HuH-7 (cell line): ENCODE measurements at regions not wholly inside any gene's neighbourhood (a gene's known extent, or its start where the extent isn't known, plus 50 kb on each side); places are given as distances from the start of the nearest gene placed in this dataset.

Source experiments
- DNase-seq: peaks from one replicate; pipeline ENCODE4 v3.0.0; 2011; ENCODE audit warnings: low spot score

GRCh38 chr9:89999534-90000370, 394.9 kb downstream of the GADD45G start:
- DNase-seq: peak; percentile 52

DNA sequence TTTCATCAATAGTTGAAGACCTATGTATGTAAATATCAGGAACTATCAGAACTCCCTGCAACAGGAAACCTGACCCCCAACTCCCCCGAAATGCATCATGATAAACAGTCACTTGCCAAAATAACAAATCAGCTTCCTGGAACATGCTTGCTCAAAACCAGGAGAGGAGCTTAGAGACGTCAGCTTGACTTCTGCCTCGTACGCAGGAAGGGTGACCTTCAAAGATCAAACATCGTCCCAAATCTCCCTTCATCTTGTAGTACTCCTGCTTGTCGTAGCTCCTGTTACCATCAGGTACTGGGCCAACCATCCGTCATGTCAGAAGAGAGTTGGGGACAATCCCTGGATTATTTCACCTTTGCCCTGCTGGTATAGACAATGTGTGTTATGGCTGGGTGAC, 396.1 kb downstream of the GADD45G start:
- DNase-seq: no peak

DNA sequence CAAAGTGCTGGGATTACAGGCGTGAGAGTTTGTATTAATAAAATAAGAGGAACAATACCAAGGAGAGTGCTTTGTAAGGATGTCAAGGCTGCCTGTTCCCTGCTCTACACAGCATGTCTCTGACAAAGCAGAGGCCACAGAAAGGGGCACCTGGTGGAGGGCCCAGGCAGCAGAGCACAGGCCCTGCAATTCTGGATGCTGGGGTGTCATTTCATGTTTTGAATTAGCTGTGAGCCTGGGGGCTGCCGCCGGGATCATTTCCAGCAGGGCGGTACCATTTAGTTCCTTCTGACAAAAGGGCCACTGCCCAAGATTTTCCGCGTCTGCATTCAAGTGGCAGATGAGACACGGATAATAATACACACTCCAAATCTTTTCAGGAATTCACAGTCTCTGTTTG, 396.9 kb downstream of the GADD45G start:
- DNase-seq: no peak

DNA sequence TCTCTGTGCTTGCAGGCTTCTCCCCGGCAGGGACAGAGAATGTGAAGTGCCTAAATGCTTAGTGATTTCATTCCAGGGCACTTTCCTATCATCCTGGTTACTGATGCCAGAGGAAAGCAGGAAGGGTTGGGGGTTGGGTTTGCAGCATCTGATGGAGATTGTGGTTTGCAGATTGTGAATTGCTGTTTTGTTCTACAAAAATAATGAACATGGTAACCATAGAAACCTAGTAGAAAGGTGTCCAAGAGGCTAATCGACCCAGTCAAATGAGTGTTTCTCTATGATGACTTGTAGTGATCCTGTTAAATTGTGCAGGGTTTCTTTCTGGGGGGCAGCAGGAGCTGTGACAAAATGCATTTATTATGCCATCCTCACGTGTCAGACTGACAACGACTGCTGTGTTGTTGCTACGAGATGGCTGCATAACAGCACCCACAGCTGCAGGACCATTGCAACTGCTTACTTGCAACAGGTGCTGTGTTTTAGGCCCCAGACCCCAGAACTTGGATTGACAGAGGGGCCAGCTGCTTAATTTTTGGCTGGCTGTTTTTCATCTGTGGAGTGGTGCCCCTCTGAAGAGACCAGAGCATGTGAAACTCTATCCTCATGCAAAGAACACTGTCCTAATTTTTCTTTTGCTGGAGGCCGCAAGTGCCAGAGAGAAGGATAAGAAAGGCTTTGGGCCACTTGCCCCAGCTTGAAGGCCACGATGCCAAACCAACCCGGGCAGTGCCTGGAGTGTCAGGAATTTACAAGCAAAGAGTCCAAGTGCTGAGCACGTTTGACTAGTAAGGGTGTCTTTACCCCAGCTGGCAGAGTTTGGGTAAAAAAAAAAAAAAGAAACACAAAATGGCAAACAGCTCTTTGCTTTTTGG, 397.8 kb downstream of the GADD45G start:
- DNase-seq: no peak

GRCh38 chr9:90005388-90005787, 400.6 kb downstream of the GADD45G start:
- no peak for DNase-seq

GRCh38 chr9:90007516-90008440, 403.0 kb downstream of the GADD45G start:
- no peak for DNase-seq

GRCh38 chr9:90009447-90009846, 404.6 kb downstream of the GADD45G start:
- DNase-seq: no peak

- no peak for DNase-seq
Observed at GRCh38 chr9:90010793-90011192, 406.0 kb downstream of the GADD45G start.

GRCh38 chr9:90012949-90013348, 408.1 kb downstream of the GADD45G start:
- no peak for DNase-seq

GRCh38 chr9:90013778-90014177, 409.0 kb downstream of the GADD45G start:
- no peak for DNase-seq

DNA sequence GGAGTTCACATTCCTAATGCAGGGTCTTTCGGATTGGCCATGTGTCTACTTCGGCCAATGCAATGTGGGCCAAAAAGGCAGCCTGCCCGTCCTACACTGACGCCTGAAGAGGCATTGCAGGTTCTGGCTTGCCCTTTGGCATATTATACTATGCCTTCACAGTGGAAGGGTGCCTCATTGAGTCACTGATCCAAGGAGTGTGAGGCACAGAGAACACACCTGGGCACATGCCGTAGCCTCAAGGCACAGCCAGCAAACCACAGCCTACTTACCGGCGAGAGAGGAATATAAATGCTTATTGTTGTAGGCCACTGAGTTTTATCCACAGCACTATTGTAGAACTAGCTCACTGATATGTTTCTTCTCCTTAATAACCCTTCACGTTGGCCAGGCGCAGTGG, 409.6 kb downstream of the GADD45G start:
- no peak for DNase-seq

GRCh38 chr9:90016272-90016671, 411.5 kb downstream of the GADD45G start:
- DNase-seq: no peak

DNA sequence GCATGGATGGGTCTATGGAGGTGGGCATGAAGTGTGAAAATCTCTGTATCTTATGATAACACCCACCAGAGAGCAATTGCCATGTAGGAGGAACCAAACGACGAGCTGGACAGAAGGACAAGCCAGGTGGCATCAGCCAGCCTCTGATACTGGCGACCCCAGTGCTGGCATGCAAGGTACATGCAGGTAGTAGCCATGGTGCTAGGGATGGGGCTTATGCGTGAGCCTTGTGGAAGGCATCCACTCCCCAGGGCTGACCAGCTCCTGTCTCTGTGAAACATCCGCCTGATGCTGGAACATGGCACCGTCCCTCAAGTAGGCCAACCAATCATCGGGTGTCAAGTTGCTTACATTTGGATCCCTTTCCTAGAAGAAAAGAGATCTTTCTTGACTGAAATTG, 412.9 kb downstream of the GADD45G start:
- DNase-seq: no peak

- DNase-seq: no peak
Observed at GRCh38 chr9:90018688-90019087, 413.9 kb downstream of the GADD45G start.

DNA sequence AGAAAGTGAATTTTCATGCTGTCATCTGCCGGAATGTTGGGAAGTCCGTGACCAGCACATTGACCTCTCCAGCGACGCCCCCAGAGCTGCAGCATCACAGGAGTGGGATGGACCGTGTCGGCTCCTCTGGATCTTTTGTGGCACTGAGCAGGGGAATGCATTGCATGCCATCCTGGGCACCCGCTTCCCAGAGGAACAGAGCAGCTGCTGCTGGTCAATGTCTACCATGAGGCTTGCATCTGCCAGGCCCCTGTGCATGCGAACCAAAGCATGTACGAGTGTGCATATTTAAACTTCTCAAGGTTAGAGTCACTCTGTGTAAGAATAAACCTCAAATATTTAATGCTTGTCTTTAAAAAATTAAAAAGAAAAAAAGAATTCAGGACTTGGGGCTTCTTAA, 414.8 kb downstream of the GADD45G start:
- DNase-seq: no peak

GRCh38 chr9:90020276-90020871, 415.6 kb downstream of the GADD45G start:
- no peak for DNase-seq

- no peak for DNase-seq
Observed at GRCh38 chr9:90021216-90021906, 416.5 kb downstream of the GADD45G start.

GRCh38 chr9:90022474-90022873, 417.7 kb downstream of the GADD45G start:
- no peak for DNase-seq

GRCh38 chr9:90023861-90024260, 419.0 kb downstream of the GADD45G start:
- no peak for DNase-seq

DNA sequence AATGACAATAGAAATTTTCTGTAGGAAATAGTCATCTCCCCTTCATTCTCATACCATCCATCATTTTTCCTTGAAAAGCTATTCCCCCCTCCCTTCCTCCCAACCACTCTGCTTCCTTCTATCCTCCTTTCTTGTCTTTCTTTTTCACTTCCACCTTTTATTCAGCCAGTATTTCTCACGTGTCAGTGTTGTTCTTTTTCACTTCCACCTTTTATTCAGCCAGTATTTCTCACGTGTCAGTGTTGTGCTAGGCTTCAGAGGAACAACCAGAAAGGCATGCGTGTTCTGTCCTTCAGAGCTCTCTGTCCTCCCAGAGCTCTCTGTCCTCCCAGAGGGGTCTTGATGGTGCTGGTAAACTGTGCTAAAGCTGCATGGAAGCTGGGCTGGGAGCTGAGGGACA, 419.6 kb downstream of the GADD45G start:
- DNase-seq: no peak

DNA sequence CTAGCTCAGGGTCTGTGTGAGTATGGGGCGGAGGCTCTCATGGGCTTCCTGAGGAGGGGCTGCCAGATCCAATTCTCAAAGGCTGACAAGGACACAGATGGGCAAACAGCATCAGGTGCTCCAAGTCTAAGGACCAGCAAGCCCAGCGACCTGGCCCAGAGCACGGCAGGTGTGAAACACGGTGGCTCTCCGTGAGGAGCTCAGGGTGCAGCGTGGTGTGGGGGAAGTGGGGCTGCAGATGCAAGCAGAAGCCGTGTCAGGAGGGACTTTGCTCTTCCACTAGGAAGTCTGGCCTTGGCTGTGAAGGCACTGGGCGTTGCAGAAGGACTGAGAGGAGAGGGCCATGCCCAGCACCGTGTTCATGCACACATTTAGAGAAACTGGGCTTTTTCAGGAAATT, 420.0 kb downstream of the GADD45G start:
- DNase-seq: no peak
